K562 (cell line): ENCODE measurements at regions not wholly inside any gene's neighbourhood (a gene's known extent, or its start where the extent isn't known, plus 50 kb on each side); places are given as distances from the start of the nearest gene placed in this dataset.

ENCODE experiments used
- BRF1 ChIP-seq: IDR thresholded peaks from 3 replicates; pipeline ENCODE4 v1.6.1; 2011; ENCODE audit warnings: borderline replicate concordance, mild to moderate bottlenecking; ENCODE audit not compliant: insufficient read length; ENCODE audit errors: extremely low read depth
- GABPA ChIP-seq: fragments of 200-800 bp; sonication (Bioruptor generic); conservative IDR thresholded peaks from 2 replicates; pipeline ENCODE4 v1.6.1; 2016; ENCODE audit warnings: low read depth, missing genetic modification characterization, missing compliant biosample characterization
- HDAC2 ChIP-seq: fragments of 450-650 bp; IDR thresholded peaks from 2 replicates; pipeline ENCODE4 v1.6.1; 2016; ENCODE audit warnings: mild to moderate bottlenecking
- LCOR ChIP-seq: sonication (generic); formaldehyde crosslinking; IDR thresholded peaks from 2 replicates; pipeline ENCODE4 v1.8.0; 2022; ENCODE audit warnings: mild to moderate bottlenecking, missing genetic modification reagents
- MTF1 ChIP-seq: fragments of 250-450 bp; sonication (Bioruptor Pico); IDR thresholded peaks from 2 replicates; pipeline ENCODE4 v1.9.0; 2021; ENCODE audit warnings: moderate library complexity, mild to moderate bottlenecking, inconsistent platforms, borderline replicate concordance
- NCOA6 ChIP-seq: fragments of 450-650 bp; IDR thresholded peaks from 2 replicates; pipeline ENCODE4 v1.6.1; 2017; ENCODE audit warnings: mild to moderate bottlenecking
- NCOR1 ChIP-seq: fragments of 450-650 bp; IDR thresholded peaks from 2 replicates; pipeline ENCODE4 v1.6.1; 2016; ENCODE audit warnings: mild to moderate bottlenecking, moderate library complexity
- RAD51 ChIP-seq: fragments of 450-650 bp; IDR thresholded peaks from 2 replicates; pipeline ENCODE4 v1.7.1; 2016; ENCODE audit warnings: low read depth, mild to moderate bottlenecking, borderline replicate concordance
- SREBF1 ChIP-seq: fragments of 150-350 bp; IDR thresholded peaks from 2 replicates; pipeline ENCODE4 v1.6.1; 2014; ENCODE audit warnings: antibody characterized with exemption, low read depth, low read length, borderline replicate concordance
- STAG1 ChIP-seq: sonication (generic); formaldehyde crosslinking; IDR thresholded peaks from 2 replicates; pipeline ENCODE4 v1.5.0; 2020; ENCODE audit warnings: missing genetic modification reagents, borderline replicate concordance
- TAF15 ChIP-seq: fragments of 200-400 bp; formaldehyde crosslinking; IDR thresholded peaks from 2 replicates; pipeline ENCODE4 v1.6.1; 2017; ENCODE audit warnings: mild to moderate bottlenecking, low read depth, low read length, moderate library complexity
- TSC22D4 ChIP-seq: fragments of 450-650 bp; IDR thresholded peaks from 2 replicates; pipeline ENCODE4 v1.6.1; 2016; ENCODE audit warnings: missing genetic modification characterization, missing biosample characterization, control low read depth
- XRCC5 ChIP-seq: fragments of 200-400 bp; formaldehyde crosslinking; IDR thresholded peaks from 2 replicates; pipeline ENCODE4 v1.6.1; 2017; ENCODE audit warnings: low read depth, mild to moderate bottlenecking, low read length
- ZNF217 ChIP-seq: sonication (generic); formaldehyde crosslinking; IDR thresholded peaks from 2 replicates; pipeline ENCODE4 v1.8.0; 2022; ENCODE audit warnings: mild to moderate bottlenecking, missing genetic modification reagents
- ZNF347 ChIP-seq: fragments of 450-650 bp; formaldehyde crosslinking; IDR thresholded peaks from 2 replicates; pipeline ENCODE4 v1.4.0; 2020; ENCODE audit warnings: low read depth, mild to moderate bottlenecking, moderate library complexity
- ZNF551 ChIP-seq: fragments of 250-450 bp; sonication (Bioruptor Pico); IDR thresholded peaks from 2 replicates; pipeline ENCODE4 v1.5.0; 2021; ENCODE audit warnings: mild to moderate bottlenecking, moderate library complexity
- TF ChIP-seq, protein P1 (sequence below): fragments of 450-650 bp; IDR thresholded peaks from 2 replicates; pipeline ENCODE4 v1.6.1; 2017; ENCODE audit warnings: antibody characterized with exemption, mild to moderate bottlenecking
- TF ChIP-seq, protein P2 (sequence below): fragments of 450-650 bp; IDR thresholded peaks from 2 replicates; pipeline ENCODE4 v1.6.1; 2016; ENCODE audit warnings: low read depth, mild to moderate bottlenecking, moderate library complexity
- TF ChIP-seq, protein P3 (sequence below): fragments of 250-450 bp; sonication (Bioruptor Pico); IDR thresholded peaks from 2 replicates; pipeline ENCODE4 v1.4.0; 2020; ENCODE audit warnings: mild to moderate bottlenecking, moderate library complexity, borderline replicate concordance
- TF ChIP-seq, protein P4 (sequence below): sonication (generic); formaldehyde crosslinking; IDR thresholded peaks from 2 replicates; pipeline ENCODE4 v1.8.1; 2022; ENCODE audit warnings: missing genetic modification reagents

DNA sequence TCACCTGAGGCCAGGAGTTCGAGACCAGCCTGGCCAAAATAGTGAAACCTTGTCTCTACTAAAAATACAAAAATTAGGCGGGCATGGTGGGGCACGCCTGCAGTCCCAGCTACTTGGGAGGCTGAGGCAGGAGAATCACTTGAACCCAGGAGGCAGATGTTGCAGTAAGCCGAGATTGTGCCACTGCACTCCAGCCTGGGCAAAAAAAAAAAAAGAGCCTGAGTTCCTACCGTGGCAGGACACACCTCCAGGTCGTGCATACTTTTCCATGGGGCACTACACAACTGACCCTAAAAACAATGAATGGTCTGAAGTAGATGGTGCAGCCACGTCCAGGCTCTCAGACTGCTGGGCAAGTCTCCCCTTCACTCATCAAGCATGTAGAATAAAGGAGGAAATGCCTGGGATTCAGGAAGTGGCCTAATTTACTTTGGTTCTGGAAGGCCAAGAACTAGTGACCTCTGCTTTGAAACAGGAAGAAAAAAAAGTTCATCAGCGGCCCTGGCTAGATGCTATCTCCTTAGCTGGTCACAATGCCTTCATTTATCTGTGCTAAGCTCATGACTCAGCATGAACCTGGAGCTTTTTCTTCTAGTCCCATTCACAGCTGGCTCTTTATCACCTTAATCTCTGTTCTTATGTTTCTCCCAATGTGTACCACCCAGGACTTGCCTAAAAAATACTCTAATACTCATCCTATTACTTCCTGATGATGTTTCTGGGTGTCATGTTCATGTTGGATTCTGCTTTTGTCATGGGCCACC lies 55.8 kb upstream of the OR6J1 start (continued):
- TF ChIP-seq TAF15 (no peak), TSC22D4 (tag) (no peak), GABPA (tag) (peak; percentile 55; the same call in 1 of the 2 replicates), MTF1 (CRISPR knock-in tag) (no peak), STAG1 (CRISPR knock-in tag) (no peak), ZNF217 (CRISPR knock-in tag) (no peak), SREBF1 (no peak), RAD51 (no peak), HDAC2 (no peak), ZNF347 (CRISPR knock-in tag) (no peak), ZNF551 (no peak), NCOA6 (no peak), NCOR1 (no peak; the same call in 1 of the 2 replicates), LCOR (CRISPR knock-in tag) (no peak), BRF1 (no peak), XRCC5 (no peak)
- TF ChIP-seq, protein P1, sequence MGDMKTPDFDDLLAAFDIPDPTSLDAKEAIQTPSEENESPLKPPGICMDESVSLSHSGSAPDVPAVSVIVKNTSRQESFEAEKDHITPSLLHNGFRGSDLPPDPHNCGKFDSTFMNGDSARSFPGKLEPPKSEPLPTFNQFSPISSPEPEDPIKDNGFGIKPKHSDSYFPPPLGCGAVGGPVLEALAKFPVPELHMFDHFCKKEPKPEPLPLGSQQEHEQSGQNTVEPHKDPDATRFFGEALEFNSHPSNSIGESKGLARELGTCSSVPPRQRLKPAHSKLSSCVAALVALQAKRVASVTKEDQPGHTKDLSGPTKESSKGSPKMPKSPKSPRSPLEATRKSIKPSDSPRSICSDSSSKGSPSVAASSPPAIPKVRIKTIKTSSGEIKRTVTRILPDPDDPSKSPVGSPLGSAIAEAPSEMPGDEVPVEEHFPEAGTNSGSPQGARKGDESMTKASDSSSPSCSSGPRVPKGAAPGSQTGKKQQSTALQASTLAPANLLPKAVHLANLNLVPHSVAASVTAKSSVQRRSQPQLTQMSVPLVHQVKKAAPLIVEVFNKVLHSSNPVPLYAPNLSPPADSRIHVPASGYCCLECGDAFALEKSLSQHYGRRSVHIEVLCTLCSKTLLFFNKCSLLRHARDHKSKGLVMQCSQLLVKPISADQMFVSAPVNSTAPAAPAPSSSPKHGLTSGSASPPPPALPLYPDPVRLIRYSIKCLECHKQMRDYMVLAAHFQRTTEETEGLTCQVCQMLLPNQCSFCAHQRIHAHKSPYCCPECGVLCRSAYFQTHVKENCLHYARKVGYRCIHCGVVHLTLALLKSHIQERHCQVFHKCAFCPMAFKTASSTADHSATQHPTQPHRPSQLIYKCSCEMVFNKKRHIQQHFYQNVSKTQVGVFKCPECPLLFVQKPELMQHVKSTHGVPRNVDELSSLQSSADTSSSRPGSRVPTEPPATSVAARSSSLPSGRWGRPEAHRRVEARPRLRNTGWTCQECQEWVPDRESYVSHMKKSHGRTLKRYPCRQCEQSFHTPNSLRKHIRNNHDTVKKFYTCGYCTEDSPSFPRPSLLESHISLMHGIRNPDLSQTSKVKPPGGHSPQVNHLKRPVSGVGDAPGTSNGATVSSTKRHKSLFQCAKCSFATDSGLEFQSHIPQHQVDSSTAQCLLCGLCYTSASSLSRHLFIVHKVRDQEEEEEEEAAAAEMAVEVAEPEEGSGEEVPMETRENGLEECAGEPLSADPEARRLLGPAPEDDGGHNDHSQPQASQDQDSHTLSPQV: 0 out of 2 replicates have a peak, but pooled peaks have one; percentile 63
- TF ChIP-seq, protein P2, sequence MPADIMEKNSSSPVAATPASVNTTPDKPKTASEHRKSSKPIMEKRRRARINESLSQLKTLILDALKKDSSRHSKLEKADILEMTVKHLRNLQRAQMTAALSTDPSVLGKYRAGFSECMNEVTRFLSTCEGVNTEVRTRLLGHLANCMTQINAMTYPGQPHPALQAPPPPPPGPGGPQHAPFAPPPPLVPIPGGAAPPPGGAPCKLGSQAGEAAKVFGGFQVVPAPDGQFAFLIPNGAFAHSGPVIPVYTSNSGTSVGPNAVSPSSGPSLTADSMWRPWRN: 0 out of 2 replicates have a peak, but pooled peaks have one; percentile 35
- TF ChIP-seq, protein P3, sequence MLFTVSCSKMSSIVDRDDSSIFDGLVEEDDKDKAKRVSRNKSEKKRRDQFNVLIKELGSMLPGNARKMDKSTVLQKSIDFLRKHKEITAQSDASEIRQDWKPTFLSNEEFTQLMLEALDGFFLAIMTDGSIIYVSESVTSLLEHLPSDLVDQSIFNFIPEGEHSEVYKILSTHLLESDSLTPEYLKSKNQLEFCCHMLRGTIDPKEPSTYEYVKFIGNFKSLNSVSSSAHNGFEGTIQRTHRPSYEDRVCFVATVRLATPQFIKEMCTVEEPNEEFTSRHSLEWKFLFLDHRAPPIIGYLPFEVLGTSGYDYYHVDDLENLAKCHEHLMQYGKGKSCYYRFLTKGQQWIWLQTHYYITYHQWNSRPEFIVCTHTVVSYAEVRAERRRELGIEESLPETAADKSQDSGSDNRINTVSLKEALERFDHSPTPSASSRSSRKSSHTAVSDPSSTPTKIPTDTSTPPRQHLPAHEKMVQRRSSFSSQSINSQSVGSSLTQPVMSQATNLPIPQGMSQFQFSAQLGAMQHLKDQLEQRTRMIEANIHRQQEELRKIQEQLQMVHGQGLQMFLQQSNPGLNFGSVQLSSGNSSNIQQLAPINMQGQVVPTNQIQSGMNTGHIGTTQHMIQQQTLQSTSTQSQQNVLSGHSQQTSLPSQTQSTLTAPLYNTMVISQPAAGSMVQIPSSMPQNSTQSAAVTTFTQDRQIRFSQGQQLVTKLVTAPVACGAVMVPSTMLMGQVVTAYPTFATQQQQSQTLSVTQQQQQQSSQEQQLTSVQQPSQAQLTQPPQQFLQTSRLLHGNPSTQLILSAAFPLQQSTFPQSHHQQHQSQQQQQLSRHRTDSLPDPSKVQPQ: no peak
- TF ChIP-seq, protein P4, sequence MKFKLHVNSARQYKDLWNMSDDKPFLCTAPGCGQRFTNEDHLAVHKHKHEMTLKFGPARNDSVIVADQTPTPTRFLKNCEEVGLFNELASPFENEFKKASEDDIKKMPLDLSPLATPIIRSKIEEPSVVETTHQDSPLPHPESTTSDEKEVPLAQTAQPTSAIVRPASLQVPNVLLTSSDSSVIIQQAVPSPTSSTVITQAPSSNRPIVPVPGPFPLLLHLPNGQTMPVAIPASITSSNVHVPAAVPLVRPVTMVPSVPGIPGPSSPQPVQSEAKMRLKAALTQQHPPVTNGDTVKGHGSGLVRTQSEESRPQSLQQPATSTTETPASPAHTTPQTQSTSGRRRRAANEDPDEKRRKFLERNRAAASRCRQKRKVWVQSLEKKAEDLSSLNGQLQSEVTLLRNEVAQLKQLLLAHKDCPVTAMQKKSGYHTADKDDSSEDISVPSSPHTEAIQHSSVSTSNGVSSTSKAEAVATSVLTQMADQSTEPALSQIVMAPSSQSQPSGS: no peak
